Neural crest cell (in vitro differentiated cells): ENCODE measurements at regions not wholly inside any gene's neighbourhood (a gene's known extent, or its start where the extent isn't known, plus 50 kb on each side); places are given as distances from the start of the nearest gene placed in this dataset.

Experiments
- DNase-seq: peaks from one replicate; pipeline ENCODE4 v3.0.0; 2021; ENCODE audit warnings: low read depth, mixed read lengths, low spot score
- H3K27ac Mint-ChIP-seq: one replicate; pipeline ENCODE4 v1.8.0; 2021; ENCODE audit warnings: mild to moderate bottlenecking, mixed read lengths; ENCODE audit not compliant: unreplicated experiment
- H3K27me3 Mint-ChIP-seq: 2 replicates; pipeline ENCODE4 v1.8.0; 2021; ENCODE audit warnings: low read depth, mild to moderate bottlenecking, mixed read lengths
- H3K36me3 Mint-ChIP-seq: 2 replicates; pipeline ENCODE4 v1.8.0; 2021; ENCODE audit warnings: low read depth, mild to moderate bottlenecking, mixed read lengths
- H3K4me1 Mint-ChIP-seq: 2 replicates; pipeline ENCODE4 v1.8.0; 2021; ENCODE audit warnings: mixed read lengths
- H3K4me3 Mint-ChIP-seq: one replicate; pipeline ENCODE4 v1.8.0; 2021; ENCODE audit warnings: mild to moderate bottlenecking, mixed read lengths
- H3K9me3 Mint-ChIP-seq: 2 replicates; pipeline ENCODE4 v1.8.0; 2021; ENCODE audit warnings: mixed read lengths
- TF ChIP-seq, protein P1 (sequence below): fragments of 200-600 bp; sonication (generic); conservative IDR thresholded peaks from 2 replicates; pipeline ENCODE4 v1.5.0; 2021; ENCODE audit warnings: antibody characterized with exemption, mild to moderate bottlenecking

- H3K9me3 Mint-ChIP-seq, result peaks cover 13% of the 10 kb centered on the region
- no peak overlapping the region for H3K27ac Mint-ChIP-seq
- TF ChIP-seq, protein P1, sequence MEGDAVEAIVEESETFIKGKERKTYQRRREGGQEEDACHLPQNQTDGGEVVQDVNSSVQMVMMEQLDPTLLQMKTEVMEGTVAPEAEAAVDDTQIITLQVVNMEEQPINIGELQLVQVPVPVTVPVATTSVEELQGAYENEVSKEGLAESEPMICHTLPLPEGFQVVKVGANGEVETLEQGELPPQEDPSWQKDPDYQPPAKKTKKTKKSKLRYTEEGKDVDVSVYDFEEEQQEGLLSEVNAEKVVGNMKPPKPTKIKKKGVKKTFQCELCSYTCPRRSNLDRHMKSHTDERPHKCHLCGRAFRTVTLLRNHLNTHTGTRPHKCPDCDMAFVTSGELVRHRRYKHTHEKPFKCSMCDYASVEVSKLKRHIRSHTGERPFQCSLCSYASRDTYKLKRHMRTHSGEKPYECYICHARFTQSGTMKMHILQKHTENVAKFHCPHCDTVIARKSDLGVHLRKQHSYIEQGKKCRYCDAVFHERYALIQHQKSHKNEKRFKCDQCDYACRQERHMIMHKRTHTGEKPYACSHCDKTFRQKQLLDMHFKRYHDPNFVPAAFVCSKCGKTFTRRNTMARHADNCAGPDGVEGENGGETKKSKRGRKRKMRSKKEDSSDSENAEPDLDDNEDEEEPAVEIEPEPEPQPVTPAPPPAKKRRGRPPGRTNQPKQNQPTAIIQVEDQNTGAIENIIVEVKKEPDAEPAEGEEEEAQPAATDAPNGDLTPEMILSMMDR, result no peak
- H3K4me1 Mint-ChIP-seq, result peaks cover 23% of the 10 kb centered on the region
- peaks cover 16% of the 10 kb centered on the region for H3K36me3 Mint-ChIP-seq
- no peak overlapping the region for H3K4me3 Mint-ChIP-seq
- no peak for DNase-seq
- H3K27me3 Mint-ChIP-seq, result no peaks in the 10 kb centered on the region
Observed at GRCh38 chr4:3361406-3361805, 68.6 kb downstream of the RGS12 start.

- H3K9me3 Mint-ChIP-seq, result peaks cover 10% of the 10 kb centered on the region
Observed at GRCh38 chr4:3361896-3362295, 69.1 kb downstream of the RGS12 start.

DNA sequence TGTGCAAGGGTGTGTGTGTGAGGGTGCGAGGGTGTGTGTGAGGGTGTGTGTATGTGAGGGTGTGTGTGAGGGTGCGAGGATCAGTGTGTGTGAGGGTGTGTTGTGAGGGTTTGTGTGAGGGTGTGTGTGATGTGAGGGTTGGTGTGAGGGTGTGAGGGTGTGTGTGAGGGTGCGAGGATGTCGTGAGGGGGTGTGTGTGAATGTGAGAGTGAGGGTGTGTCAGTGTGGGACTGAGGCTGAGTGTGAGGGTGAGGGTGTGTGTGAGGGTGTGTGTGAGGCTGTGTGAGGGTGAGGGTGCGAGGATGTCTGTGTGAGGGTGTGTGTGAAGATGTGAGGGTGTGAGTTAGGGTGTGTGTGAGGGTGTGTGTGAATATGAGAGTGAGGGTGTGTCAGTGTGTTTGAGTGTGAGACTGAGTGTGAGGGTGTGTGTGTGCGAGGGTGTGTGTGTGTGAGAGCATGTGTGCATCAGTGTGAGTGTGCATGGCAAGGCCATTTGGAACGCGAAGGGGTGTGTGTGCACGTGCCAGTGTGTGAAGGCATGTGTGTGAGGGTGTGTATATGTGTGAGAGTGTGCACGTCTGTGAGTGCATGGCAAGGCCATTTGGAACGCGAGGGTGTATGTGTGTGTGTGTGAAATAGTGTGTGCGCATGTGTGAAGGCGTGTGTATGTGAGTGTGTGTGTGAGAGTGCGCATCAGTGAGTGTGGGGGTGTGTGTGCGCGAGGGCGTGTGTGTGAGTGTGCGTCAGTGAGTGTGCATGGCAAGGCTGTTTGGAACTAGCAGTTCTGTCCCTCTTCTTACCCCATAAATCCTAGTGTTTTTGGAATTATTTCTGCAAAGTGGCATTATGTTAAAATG is 69.8 kb downstream of the RGS12 start:
- peaks cover 5% of the 10 kb centered on the region for H3K9me3 Mint-ChIP-seq
- TF ChIP-seq, protein P1, result no peak
- DNase-seq, result no peak
- H3K27me3 Mint-ChIP-seq, result no peaks in the 10 kb centered on the region
- H3K27ac Mint-ChIP-seq, result peak overlapping the region; percentile 76
- peaks cover 30% of the 10 kb centered on the region for H3K4me1 Mint-ChIP-seq
- no peak overlapping the region for H3K4me3 Mint-ChIP-seq
- peaks cover 4% of the 10 kb centered on the region for H3K36me3 Mint-ChIP-seq

More at GRCh38 chr4:3361896-3362295, 69.1 kb downstream of the RGS12 start:
- Mint-ChIP-seq H3K27ac (peak overlapping the region; percentile 83), H3K4me1 (peaks cover 23% of the 10 kb centered on the region), H3K27me3 (no peaks in the 10 kb centered on the region), H3K36me3 (peaks cover 11% of the 10 kb centered on the region), H3K4me3 (no peak overlapping the region)
- TF ChIP-seq, protein P1, result no peak
- no peak for DNase-seq

DNA sequence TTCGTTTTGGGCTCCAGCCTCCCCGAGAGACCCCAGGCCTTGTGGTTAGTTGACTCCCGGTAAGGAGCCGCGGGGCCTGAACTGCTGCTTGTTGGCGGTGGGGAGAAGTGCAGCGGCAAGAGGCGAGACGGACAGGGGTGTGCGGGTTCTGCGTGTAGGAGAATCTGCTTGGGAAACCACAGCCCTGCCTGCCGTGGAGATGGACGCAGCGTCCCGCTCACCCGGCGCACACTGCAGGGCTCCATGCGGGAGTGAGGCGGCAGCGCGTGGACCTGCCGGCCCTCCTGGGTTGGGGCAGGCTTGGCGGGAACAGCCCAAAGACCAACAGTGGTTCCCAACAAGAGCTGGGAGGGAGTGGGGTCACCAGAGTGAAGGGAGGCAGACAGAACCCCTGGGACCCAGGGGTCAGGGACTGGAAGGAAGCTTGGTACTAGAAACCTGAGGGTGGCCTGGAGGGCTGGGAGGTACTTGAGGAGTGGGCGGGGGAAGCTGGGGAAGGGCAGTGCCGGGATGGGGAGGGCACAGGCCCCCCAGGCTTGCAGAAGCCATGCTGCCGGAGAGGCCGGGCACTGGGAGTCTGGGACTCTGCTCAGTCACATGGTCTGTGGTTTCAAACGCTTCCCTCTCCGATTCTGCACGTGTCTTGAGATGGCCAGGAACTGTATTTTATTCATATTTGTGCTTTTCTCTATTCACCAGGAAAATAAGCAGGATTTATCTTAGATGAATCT is 70.8 kb downstream of the RGS12 start:
- no peak overlapping the region for H3K4me3 Mint-ChIP-seq

GRCh38 chr4:3364199-3364598 is 71.4 kb downstream of the RGS12 start:
- H3K27me3 Mint-ChIP-seq, result no peaks in the 10 kb centered on the region
- H3K36me3 Mint-ChIP-seq, result no peaks in the 10 kb centered on the region
- no peaks in the 10 kb centered on the region for H3K9me3 Mint-ChIP-seq
- no peak overlapping the region for H3K4me3 Mint-ChIP-seq
- no peak overlapping the region for H3K27ac Mint-ChIP-seq
- TF ChIP-seq, protein P1, result no peak
- H3K4me1 Mint-ChIP-seq, result peaks cover 45% of the 10 kb centered on the region
- no peak for DNase-seq

More for the DNA sequence above, 70.8 kb downstream of the RGS12 start:
- TF ChIP-seq, protein P1, result no peak
- peak overlapping the region; percentile 58 for H3K27ac Mint-ChIP-seq
- H3K27me3 Mint-ChIP-seq, result no peaks in the 10 kb centered on the region
- no peak for DNase-seq
- H3K36me3 Mint-ChIP-seq, result no peaks in the 10 kb centered on the region
- no peaks in the 10 kb centered on the region for H3K9me3 Mint-ChIP-seq
- H3K4me1 Mint-ChIP-seq, result peaks cover 40% of the 10 kb centered on the region
